HepG2 (cell line): ENCODE measurements at regions not wholly inside any gene's neighbourhood (a gene's known extent, or its start where the extent isn't known, plus 50 kb on each side); places are given as distances from the start of the nearest gene placed in this dataset.

ENCODE experiments used
- AKNA ChIP-seq: sonication (generic); formaldehyde crosslinking; IDR thresholded peaks from 2 replicates; pipeline ENCODE4 v1.4.0; 2020; ENCODE audit warnings: missing genetic modification reagents, borderline replicate concordance
- ARID5B ChIP-seq: IDR thresholded peaks from 2 replicates; pipeline ENCODE4 v1.4.0; 2020; ENCODE audit warnings: mild to moderate bottlenecking, missing genetic modification reagents
- KDM3A ChIP-seq: IDR thresholded peaks from 2 replicates; pipeline ENCODE4 v1.6.1; 2018; ENCODE audit warnings: low read depth, missing compliant biosample characterization
- MIER2 ChIP-seq: IDR thresholded peaks from 2 replicates; pipeline ENCODE4 v1.6.1; 2016; ENCODE audit warnings: missing biosample characterization, missing genetic modification reagents
- MTF1 ChIP-seq: sonication (generic); formaldehyde crosslinking; IDR thresholded peaks from 2 replicates; pipeline ENCODE4 v1.5.0; 2020; ENCODE audit warnings: missing genetic modification reagents
- MXD1 ChIP-seq: sonication (generic); formaldehyde crosslinking; IDR thresholded peaks from 2 replicates; pipeline ENCODE4 v1.4.0; 2020; ENCODE audit warnings: mild to moderate bottlenecking, missing genetic modification reagents
- MZF1 ChIP-seq: sonication (generic); formaldehyde crosslinking; IDR thresholded peaks from 2 replicates; pipeline ENCODE4 v1.8.1; 2023; ENCODE audit warnings: mild to moderate bottlenecking, missing genetic modification reagents, borderline replicate concordance
- NFRKB ChIP-seq: fragments of 450-650 bp; IDR thresholded peaks from 2 replicates; pipeline ENCODE4 v1.6.1; 2017
- REXO4 ChIP-seq: sonication (generic); formaldehyde crosslinking; IDR thresholded peaks from 2 replicates; pipeline ENCODE4 v1.8.0; 2022; ENCODE audit warnings: missing genetic modification reagents, mild to moderate bottlenecking, borderline replicate concordance
- SP2 ChIP-seq: sonication (generic); formaldehyde crosslinking; IDR thresholded peaks from 2 replicates; pipeline ENCODE4 v1.5.1; 2020; ENCODE audit warnings: mild to moderate bottlenecking, missing genetic modification reagents
- ZBED4 ChIP-seq: sonication (generic); formaldehyde crosslinking; IDR thresholded peaks from 2 replicates; pipeline ENCODE4 v1.4.0; 2020; ENCODE audit warnings: missing genetic modification reagents, borderline replicate concordance
- ZNF274 ChIP-seq: sonication (generic); formaldehyde crosslinking; IDR thresholded peaks from 2 replicates; pipeline ENCODE4 v1.5.1; 2020; ENCODE audit warnings: mild to moderate bottlenecking, missing genetic modification reagents
- ZNF331 ChIP-seq: sonication (generic); formaldehyde crosslinking; IDR thresholded peaks from 2 replicates; pipeline ENCODE4 v1.4.0; 2020; ENCODE audit warnings: missing genetic modification reagents
- ZNF580 ChIP-seq: IDR thresholded peaks from 2 replicates; pipeline ENCODE4 v1.6.1; 2016; ENCODE audit warnings: low read depth, borderline replicate concordance
- ZNF652 ChIP-seq: IDR thresholded peaks from 2 replicates; pipeline ENCODE4 v1.6.1; 2016; ENCODE audit warnings: low read depth, borderline replicate concordance
- ZNF776 ChIP-seq: sonication (generic); formaldehyde crosslinking; IDR thresholded peaks from 2 replicates; pipeline ENCODE4 v1.4.0; 2020; ENCODE audit warnings: mild to moderate bottlenecking, missing genetic modification reagents

- TF ChIP-seq ARID5B (CRISPR knock-in tag): peak; percentile 94
- no peak for TF ChIP-seq REXO4
- TF ChIP-seq ZNF331 (CRISPR knock-in tag): peak; percentile 68
- TF ChIP-seq MZF1: no peak
- TF ChIP-seq MIER2: peak; percentile 65; the same call in 1 of the 2 replicates
- peak; percentile 84; the same call in 1 of the 2 replicates for TF ChIP-seq KDM3A (CRISPR knock-in tag)
- no peak for TF ChIP-seq MXD1 (CRISPR knock-in tag)
- no peak for TF ChIP-seq ZBED4 (CRISPR knock-in tag)
- TF ChIP-seq MTF1 (CRISPR knock-in tag): no peak
- 0 out of 2 replicates have a peak, but pooled peaks have one; percentile 43 for TF ChIP-seq ZNF274 (CRISPR knock-in tag)
- no peak for TF ChIP-seq NFRKB
- TF ChIP-seq ZNF652 (CRISPR knock-in tag): peak; percentile 49
- no peak; the same call in 1 of the 2 replicates for TF ChIP-seq AKNA (CRISPR knock-in tag)
- TF ChIP-seq ZNF580 (CRISPR knock-in tag): peak; percentile 89; the same call in 1 of the 2 replicates
- no peak for TF ChIP-seq ZNF776 (CRISPR knock-in tag)
- TF ChIP-seq SP2 (CRISPR knock-in tag): no peak
Observed at GRCh38 chr17:72518753-72519597, 398.2 kb downstream of the SOX9 start (continued).
